ENCODE measurements at regions not wholly inside any gene's neighbourhood (a gene's known extent, or its start where the extent isn't known, plus 50 kb on each side); places are given as distances from the start of the nearest gene placed in this dataset.

DNA sequence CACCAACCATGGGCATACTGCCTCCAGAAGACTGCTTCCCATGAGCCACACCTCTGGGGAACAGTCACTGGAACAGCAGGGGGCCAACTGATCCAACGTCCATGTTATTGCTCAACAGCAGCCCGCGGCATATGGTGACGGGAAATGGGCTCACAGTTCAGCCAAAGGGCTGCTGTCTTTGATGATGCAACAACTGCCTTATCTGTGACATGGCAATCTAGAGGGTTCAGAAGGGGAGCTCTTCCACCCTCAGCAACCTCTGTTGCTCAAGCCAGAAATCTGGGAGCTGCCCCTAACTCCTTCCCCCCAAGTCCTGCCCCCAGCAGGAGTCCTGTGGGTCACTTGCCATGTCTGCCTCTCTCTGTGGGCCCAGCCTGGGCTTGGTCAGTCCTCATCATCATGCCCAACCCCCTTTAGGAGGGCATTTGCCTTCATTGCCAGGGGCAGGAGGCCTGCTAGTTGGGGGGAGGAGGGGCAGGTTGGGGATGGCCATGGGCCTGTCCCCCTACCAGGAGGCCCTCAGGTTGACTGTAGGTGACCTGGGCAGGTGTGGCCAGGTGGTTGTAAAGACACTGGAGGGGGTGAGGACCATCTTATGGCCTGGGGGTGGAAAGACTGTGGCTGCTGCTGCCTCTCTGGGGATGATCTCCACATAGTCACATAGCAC lies 212.9 kb downstream of the CYP26B1 start:
- TF ChIP-seq, protein P1, sequence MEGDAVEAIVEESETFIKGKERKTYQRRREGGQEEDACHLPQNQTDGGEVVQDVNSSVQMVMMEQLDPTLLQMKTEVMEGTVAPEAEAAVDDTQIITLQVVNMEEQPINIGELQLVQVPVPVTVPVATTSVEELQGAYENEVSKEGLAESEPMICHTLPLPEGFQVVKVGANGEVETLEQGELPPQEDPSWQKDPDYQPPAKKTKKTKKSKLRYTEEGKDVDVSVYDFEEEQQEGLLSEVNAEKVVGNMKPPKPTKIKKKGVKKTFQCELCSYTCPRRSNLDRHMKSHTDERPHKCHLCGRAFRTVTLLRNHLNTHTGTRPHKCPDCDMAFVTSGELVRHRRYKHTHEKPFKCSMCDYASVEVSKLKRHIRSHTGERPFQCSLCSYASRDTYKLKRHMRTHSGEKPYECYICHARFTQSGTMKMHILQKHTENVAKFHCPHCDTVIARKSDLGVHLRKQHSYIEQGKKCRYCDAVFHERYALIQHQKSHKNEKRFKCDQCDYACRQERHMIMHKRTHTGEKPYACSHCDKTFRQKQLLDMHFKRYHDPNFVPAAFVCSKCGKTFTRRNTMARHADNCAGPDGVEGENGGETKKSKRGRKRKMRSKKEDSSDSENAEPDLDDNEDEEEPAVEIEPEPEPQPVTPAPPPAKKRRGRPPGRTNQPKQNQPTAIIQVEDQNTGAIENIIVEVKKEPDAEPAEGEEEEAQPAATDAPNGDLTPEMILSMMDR (IDR thresholded peaks at IDR 0.05; ENCODE audit: low read depth, low read length): no peak
- no peak for TF ChIP-seq EZH2phosphoT487 (IDR thresholded peaks at IDR 0.05; ENCODE audit: low read depth)
